HCT116 (cell line): ENCODE measurements at regions not wholly inside any gene's neighbourhood (a gene's known extent, or its start where the extent isn't known, plus 50 kb on each side); places are given as distances from the start of the nearest gene placed in this dataset.

Source experiments
- ATF3 ChIP-seq: IDR thresholded peaks from 2 replicates; pipeline ENCODE4 v1.6.1; 2012
- EZH2 ChIP-seq: fragments of 200-600 bp; sonication (generic); IDR thresholded peaks from 2 replicates; pipeline ENCODE4 v1.6.1; 2017; ENCODE audit warnings: antibody characterized with exemption, mixed run types
- JUND ChIP-seq: IDR thresholded peaks from 2 replicates; pipeline ENCODE4 v1.6.1; 2012
- POLR2A ChIP-seq: IDR thresholded peaks from 2 replicates; pipeline ENCODE4 v1.7.0; 2011; ENCODE audit warnings: borderline replicate concordance; ENCODE audit not compliant: insufficient read depth, insufficient read length; ENCODE audit errors: extremely low read depth
- POLR2AphosphoS5 ChIP-seq: IDR thresholded peaks from 2 replicates; pipeline ENCODE4 v1.6.1; 2011; ENCODE audit warnings: mild to moderate bottlenecking, low read depth, low read length, moderate library complexity
- SIN3A ChIP-seq: IDR thresholded peaks from 2 replicates; pipeline ENCODE4 v1.6.1; 2012; ENCODE audit warnings: low read depth
- SP1 ChIP-seq: IDR thresholded peaks from 2 replicates; pipeline ENCODE4 v1.6.1; 2012; ENCODE audit warnings: low read depth
- TCF7L2 ChIP-seq: IDR thresholded peaks from 2 replicates; pipeline ENCODE4 v1.7.0; 2011; ENCODE audit warnings: borderline replicate concordance, inconsistent platforms; ENCODE audit not compliant: insufficient read depth, insufficient read length; ENCODE audit errors: extremely low read depth
- TF ChIP-seq, protein P1 (sequence below), 3 experiments: fragments of 200-600 bp in 1 of 3; sonication (generic) in 1 of 3; IDR thresholded peaks in 2 of 3; conservative IDR thresholded peaks in 1 of 3; 2 replicates each; pipeline ENCODE4 v1.5.1; 2012 to 2017; ENCODE audit warnings: low read depth in 2 of 3, low read length in 2 of 3, antibody characterized with exemption in 1 of 3, borderline replicate concordance in 1 of 3, control low read depth in 1 of 3, mild to moderate bottlenecking in 1 of 3, mixed read lengths in 1 of 3, mixed run types in 1 of 3, moderate library complexity in 1 of 3; ENCODE audit not compliant: insufficient read depth in 1 of 3
- TF ChIP-seq, protein P2 (sequence below): IDR thresholded peaks from 2 replicates; pipeline ENCODE4 v1.6.1; 2012

GRCh38 chrX:36753602-36754001 is 254.6 kb upstream of the FAM47C start:
- TF ChIP-seq, protein P1, sequence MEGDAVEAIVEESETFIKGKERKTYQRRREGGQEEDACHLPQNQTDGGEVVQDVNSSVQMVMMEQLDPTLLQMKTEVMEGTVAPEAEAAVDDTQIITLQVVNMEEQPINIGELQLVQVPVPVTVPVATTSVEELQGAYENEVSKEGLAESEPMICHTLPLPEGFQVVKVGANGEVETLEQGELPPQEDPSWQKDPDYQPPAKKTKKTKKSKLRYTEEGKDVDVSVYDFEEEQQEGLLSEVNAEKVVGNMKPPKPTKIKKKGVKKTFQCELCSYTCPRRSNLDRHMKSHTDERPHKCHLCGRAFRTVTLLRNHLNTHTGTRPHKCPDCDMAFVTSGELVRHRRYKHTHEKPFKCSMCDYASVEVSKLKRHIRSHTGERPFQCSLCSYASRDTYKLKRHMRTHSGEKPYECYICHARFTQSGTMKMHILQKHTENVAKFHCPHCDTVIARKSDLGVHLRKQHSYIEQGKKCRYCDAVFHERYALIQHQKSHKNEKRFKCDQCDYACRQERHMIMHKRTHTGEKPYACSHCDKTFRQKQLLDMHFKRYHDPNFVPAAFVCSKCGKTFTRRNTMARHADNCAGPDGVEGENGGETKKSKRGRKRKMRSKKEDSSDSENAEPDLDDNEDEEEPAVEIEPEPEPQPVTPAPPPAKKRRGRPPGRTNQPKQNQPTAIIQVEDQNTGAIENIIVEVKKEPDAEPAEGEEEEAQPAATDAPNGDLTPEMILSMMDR (IDR thresholded peaks at IDR 0.05 in 2 of 3, conservative IDR thresholded peaks at IDR 0.05 in 1 of 3; ENCODE audit: borderline replicate concordance in 1 of 3, insufficient read depth in 1 of 3, low read depth in 2 of 3, low read length in 2 of 3) = no peak
- no peak for TF ChIP-seq SIN3A
- TF ChIP-seq TCF7L2 = no peak
- TF ChIP-seq POLR2A = no peak
- no peak for TF ChIP-seq JUND
- TF ChIP-seq, protein P2, sequence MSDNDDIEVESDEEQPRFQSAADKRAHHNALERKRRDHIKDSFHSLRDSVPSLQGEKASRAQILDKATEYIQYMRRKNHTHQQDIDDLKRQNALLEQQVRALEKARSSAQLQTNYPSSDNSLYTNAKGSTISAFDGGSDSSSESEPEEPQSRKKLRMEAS = no peak
- no peak for TF ChIP-seq POLR2AphosphoS5
- no peak for TF ChIP-seq SP1
- TF ChIP-seq ATF3 = no peak
- TF ChIP-seq EZH2 = no peak
